GM12878 (cell line): ENCODE measurements at regions not wholly inside any gene's neighbourhood (a gene's known extent, or its start where the extent isn't known, plus 50 kb on each side); places are given as distances from the start of the nearest gene placed in this dataset.

Experiments
- ATAC-seq: fragments of 200-7000 bp; cut with Tn5 transposase; 3 replicates; pipeline ENCODE4 v1.9.1; 2020; ENCODE audit warnings: mild to moderate bottlenecking, moderate library complexity
- BruUV-seq: library from RNA; stranded (reverse); fragments of 400-500 nt; replicated peaks from 2 replicates; lab custom pipeline; 2021; lab: Mats Ljungman, UMichigan
- CTCF ChIA-PET: fragments of 300-600 bp; sonication (Branson Sonifier 250); formaldehyde crosslinking; extraction: SDS; loops from one replicate; lab custom pipeline; 2021; ENCODE audit warnings: inconsistent platforms; lab: Yijun Ruan, JAX
- POLR2A ChIA-PET: fragments of 350-600 bp; formaldehyde crosslinking; extraction: SDS; loops from one replicate; lab custom pipeline; 2021; ENCODE audit warnings: inconsistent platforms; lab: Charles Lee
- RAD21 ChIA-PET: fragments of 300-600 bp; sonication (Branson Sonifier 250); formaldehyde crosslinking; loops from one replicate; lab custom pipeline; 2023; ENCODE audit warnings: antibody characterized with exemption; ENCODE audit not compliant: unreplicated experiment; lab: Charles Lee
- SMC1A ChIA-PET: fragments of 300-600 bp; sonication (Branson Sonifier 250); formaldehyde crosslinking; loops from one replicate; lab custom pipeline; 2023; ENCODE audit not compliant: unreplicated experiment, uncharacterized antibody; lab: Charles Lee
- DNase-seq: peaks from one replicate; pipeline ENCODE4 v3.0.0-alpha.2; 2011; ENCODE audit warnings: low read depth, low spot score
- FAIRE-seq: peaks from 3 replicates; lab custom pipeline; 2011; peaks lifted over from hg19 to GRCh38; lab: Jason Lieb, UNC
- H2AFZ ChIP-seq: 2 replicates; pipeline ENCODE4 v1.6.0; 2011; ENCODE audit warnings: low read depth, low read length, control low read depth; ENCODE audit not compliant: control insufficient read depth
- H3K27ac ChIP-seq: 2 replicates; pipeline ENCODE4 v1.5.1; 2011; ENCODE audit warnings: control low read depth; ENCODE audit not compliant: control insufficient read depth, insufficient read depth
- H3K27me3 ChIP-seq, 2 experiments: replicated peaks in 1 of 2; 2 replicates each; pipeline versions ENCODE4 v1.6.0 to v1.6.1; 2011; ENCODE audit warnings: low read length in 1 of 2; ENCODE audit not compliant: control insufficient read depth in 2 of 2, insufficient read depth in 2 of 2
- H3K36me3 ChIP-seq, 2 experiments: 2 replicates each; pipeline ENCODE4 v1.5.1; 2011; ENCODE audit warnings: low read length in 1 of 2; ENCODE audit not compliant: control insufficient read depth in 2 of 2, insufficient read depth in 2 of 2
- H3K4me1 ChIP-seq: 2 replicates; pipeline ENCODE4 v1.6.1; 2011; ENCODE audit warnings: mild to moderate bottlenecking, low read length, moderate library complexity, mixed read lengths; ENCODE audit not compliant: control insufficient read depth, insufficient read depth
- H3K4me2 ChIP-seq: 2 replicates; pipeline ENCODE4 v1.6.0; 2011; ENCODE audit warnings: control low read depth; ENCODE audit not compliant: control insufficient read depth, insufficient read depth
- H3K4me3 ChIP-seq: fragments of 200-600 bp; sonication (generic); 2 replicates; pipeline ENCODE4 v1.5.1; 2016
- H3K79me2 ChIP-seq: 2 replicates; pipeline ENCODE4 v1.6.0; 2011; ENCODE audit warnings: low read length; ENCODE audit not compliant: control insufficient read depth, insufficient read depth
- H3K9ac ChIP-seq: 2 replicates; pipeline ENCODE4 v1.8.0; 2011; ENCODE audit warnings: low read length, control low read depth, mixed read lengths; ENCODE audit not compliant: control insufficient read depth, insufficient read depth
- H3K9me3 ChIP-seq: replicated peaks from 3 replicates; pipeline ENCODE4 v1.5.1; 2011; ENCODE audit warnings: mild to moderate bottlenecking, low read length; ENCODE audit not compliant: control insufficient read depth, insufficient read depth
- H4K20me1 ChIP-seq: 2 replicates; pipeline ENCODE4 v1.6.0; 2011; ENCODE audit not compliant: control insufficient read depth, insufficient read depth
- HDAC6 ChIP-seq: fragments of 200-600 bp; sonication (generic); IDR thresholded peaks from one replicate; pipeline ENCODE4 v1.8.0; 2017; ENCODE audit warnings: antibody characterized with exemption; ENCODE audit not compliant: unreplicated experiment
- JUND ChIP-seq: IDR thresholded peaks from 2 replicates; pipeline ENCODE4 v1.6.1; 2012; ENCODE audit warnings: low read depth, mild to moderate bottlenecking, low read length, improper control_type of control experiment, moderate library complexity
- LARP7 ChIP-seq: fragments of 450-650 bp; IDR thresholded peaks from 2 replicates; pipeline ENCODE4 v1.6.1; 2017; ENCODE audit warnings: mild to moderate bottlenecking
- POU2F2 ChIP-seq: IDR thresholded peaks from 3 replicates; pipeline ENCODE4 v1.6.1; 2011; ENCODE audit warnings: low read depth, mild to moderate bottlenecking, low read length, borderline replicate concordance
- SIX5 ChIP-seq: IDR thresholded peaks from 2 replicates; pipeline ENCODE4 v1.6.1; 2011; ENCODE audit warnings: mild to moderate bottlenecking, low read depth, low read length, moderate library complexity; ENCODE audit not compliant: severe bottlenecking
- ZNF274 ChIP-seq: IDR thresholded peaks from one replicate; pipeline ENCODE4 v1.8.0; 2011; ENCODE audit not compliant: insufficient read length, insufficient read depth
- whole genome bisulfite sequencing: methylation state at CpG from one replicate; pipeline ENCODE4 v1.1.6; 2016; ENCODE audit warnings: low lambda C conversion rate; ENCODE audit not compliant: insufficient replicate concordance, insufficient coverage; ENCODE audit errors: missing lambda C conversion rate; 5-methylcytosine and 5-hydroxymethylcytosine counted together
- in situ Hi-C: fragments of 300-500 bp; cut with MboI; formaldehyde crosslinking; loops from 9 replicates; pipeline ENCODE4 v1.14.3; 2018; ENCODE audit warnings: mixed read lengths
- intact Hi-C: fragments of 100-400 bp; cut with micrococcal nuclease; formaldehyde crosslinking; loops from one replicate; pipeline ENCODE4 v1.14.2; 2022; ENCODE audit not compliant: unreplicated experiment
- TF ChIP-seq, protein P1 (sequence below): IDR thresholded peaks from 2 replicates; pipeline ENCODE4 v1.6.1; 2012; ENCODE audit warnings: low read depth, low read length, improper control_type of control experiment
- TF ChIP-seq, protein P2 (sequence below): IDR thresholded peaks from 2 replicates; pipeline ENCODE4 v1.6.1; 2012; ENCODE audit warnings: improper control_type of control experiment, low read depth, low read length; ENCODE audit not compliant: insufficient replicate concordance
- TF ChIP-seq, protein P3 (sequence below): fragments of 450-650 bp; IDR thresholded peaks from 2 replicates; pipeline ENCODE4 v1.6.1; 2017; ENCODE audit warnings: mild to moderate bottlenecking, moderate library complexity

DNA sequence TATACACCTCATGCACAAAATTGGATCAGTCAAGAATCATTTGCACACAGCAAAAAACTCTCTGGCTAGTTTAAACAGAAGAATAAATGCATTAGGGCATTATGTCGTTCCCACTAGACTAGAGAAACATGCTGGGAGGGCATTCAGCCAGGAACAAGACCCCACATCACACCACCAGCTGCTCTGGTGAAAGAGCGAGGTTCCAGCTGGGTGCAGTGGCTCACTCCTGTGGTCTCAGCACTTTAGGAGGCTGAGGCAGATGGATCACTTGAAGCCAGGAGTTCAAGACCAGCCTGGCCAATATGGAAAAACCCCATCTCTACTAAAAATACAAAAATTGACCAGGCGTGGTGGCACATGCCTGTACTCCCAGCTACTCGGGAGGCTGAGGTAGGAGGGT lies 52.1 kb upstream of the BACE2 start:
- no peaks in the 10 kb centered on the region for H3K79me2 ChIP-seq
- RAD21 ChIA-PET = interaction anchor here (0.7 kb wide), 1 partner anchor 416 kb away, joined by 3 read pairs; no protein-coding TSS in a partner anchor
- SMC1A ChIA-PET = no interaction called here
- POLR2A ChIA-PET = no interaction called here
- BruUV-seq = no TSS peak
- no peaks in the 10 kb centered on the region for H3K4me1 ChIP-seq
- ATAC-seq (no peak), FAIRE-seq (no peak), DNase-seq (no peak)
- H3K4me3 ChIP-seq = no peak overlapping the region
- H3K27ac ChIP-seq = no peak overlapping the region
- intact Hi-C loops (no loop called here), in situ Hi-C loops (no loop called here)
- CTCF ChIA-PET = no interaction called here
- no peaks in the 10 kb centered on the region for H3K36me3 ChIP-seq
- TF ChIP-seq POU2F2 (no peak), SIX5 (no peak), JUND (no peak), HDAC6 (no peak), LARP7 (no peak), ZNF274 (no peak)
- TF ChIP-seq, protein P1, sequence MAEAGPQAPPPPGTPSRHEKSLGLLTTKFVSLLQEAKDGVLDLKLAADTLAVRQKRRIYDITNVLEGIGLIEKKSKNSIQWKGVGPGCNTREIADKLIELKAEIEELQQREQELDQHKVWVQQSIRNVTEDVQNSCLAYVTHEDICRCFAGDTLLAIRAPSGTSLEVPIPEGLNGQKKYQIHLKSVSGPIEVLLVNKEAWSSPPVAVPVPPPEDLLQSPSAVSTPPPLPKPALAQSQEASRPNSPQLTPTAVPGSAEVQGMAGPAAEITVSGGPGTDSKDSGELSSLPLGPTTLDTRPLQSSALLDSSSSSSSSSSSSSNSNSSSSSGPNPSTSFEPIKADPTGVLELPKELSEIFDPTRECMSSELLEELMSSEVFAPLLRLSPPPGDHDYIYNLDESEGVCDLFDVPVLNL = no peak
- TF ChIP-seq, protein P2, sequence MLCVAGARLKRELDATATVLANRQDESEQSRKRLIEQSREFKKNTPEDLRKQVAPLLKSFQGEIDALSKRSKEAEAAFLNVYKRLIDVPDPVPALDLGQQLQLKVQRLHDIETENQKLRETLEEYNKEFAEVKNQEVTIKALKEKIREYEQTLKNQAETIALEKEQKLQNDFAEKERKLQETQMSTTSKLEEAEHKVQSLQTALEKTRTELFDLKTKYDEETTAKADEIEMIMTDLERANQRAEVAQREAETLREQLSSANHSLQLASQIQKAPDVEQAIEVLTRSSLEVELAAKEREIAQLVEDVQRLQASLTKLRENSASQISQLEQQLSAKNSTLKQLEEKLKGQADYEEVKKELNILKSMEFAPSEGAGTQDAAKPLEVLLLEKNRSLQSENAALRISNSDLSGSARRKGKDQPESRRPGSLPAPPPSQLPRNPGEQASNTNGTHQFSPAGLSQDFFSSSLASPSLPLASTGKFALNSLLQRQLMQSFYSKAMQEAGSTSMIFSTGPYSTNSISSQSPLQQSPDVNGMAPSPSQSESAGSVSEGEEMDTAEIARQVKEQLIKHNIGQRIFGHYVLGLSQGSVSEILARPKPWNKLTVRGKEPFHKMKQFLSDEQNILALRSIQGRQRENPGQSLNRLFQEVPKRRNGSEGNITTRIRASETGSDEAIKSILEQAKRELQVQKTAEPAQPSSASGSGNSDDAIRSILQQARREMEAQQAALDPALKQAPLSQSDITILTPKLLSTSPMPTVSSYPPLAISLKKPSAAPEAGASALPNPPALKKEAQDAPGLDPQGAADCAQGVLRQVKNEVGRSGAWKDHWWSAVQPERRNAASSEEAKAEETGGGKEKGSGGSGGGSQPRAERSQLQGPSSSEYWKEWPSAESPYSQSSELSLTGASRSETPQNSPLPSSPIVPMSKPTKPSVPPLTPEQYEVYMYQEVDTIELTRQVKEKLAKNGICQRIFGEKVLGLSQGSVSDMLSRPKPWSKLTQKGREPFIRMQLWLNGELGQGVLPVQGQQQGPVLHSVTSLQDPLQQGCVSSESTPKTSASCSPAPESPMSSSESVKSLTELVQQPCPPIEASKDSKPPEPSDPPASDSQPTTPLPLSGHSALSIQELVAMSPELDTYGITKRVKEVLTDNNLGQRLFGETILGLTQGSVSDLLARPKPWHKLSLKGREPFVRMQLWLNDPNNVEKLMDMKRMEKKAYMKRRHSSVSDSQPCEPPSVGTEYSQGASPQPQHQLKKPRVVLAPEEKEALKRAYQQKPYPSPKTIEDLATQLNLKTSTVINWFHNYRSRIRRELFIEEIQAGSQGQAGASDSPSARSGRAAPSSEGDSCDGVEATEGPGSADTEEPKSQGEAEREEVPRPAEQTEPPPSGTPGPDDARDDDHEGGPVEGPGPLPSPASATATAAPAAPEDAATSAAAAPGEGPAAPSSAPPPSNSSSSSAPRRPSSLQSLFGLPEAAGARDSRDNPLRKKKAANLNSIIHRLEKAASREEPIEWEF = no peak
- TF ChIP-seq, protein P3, sequence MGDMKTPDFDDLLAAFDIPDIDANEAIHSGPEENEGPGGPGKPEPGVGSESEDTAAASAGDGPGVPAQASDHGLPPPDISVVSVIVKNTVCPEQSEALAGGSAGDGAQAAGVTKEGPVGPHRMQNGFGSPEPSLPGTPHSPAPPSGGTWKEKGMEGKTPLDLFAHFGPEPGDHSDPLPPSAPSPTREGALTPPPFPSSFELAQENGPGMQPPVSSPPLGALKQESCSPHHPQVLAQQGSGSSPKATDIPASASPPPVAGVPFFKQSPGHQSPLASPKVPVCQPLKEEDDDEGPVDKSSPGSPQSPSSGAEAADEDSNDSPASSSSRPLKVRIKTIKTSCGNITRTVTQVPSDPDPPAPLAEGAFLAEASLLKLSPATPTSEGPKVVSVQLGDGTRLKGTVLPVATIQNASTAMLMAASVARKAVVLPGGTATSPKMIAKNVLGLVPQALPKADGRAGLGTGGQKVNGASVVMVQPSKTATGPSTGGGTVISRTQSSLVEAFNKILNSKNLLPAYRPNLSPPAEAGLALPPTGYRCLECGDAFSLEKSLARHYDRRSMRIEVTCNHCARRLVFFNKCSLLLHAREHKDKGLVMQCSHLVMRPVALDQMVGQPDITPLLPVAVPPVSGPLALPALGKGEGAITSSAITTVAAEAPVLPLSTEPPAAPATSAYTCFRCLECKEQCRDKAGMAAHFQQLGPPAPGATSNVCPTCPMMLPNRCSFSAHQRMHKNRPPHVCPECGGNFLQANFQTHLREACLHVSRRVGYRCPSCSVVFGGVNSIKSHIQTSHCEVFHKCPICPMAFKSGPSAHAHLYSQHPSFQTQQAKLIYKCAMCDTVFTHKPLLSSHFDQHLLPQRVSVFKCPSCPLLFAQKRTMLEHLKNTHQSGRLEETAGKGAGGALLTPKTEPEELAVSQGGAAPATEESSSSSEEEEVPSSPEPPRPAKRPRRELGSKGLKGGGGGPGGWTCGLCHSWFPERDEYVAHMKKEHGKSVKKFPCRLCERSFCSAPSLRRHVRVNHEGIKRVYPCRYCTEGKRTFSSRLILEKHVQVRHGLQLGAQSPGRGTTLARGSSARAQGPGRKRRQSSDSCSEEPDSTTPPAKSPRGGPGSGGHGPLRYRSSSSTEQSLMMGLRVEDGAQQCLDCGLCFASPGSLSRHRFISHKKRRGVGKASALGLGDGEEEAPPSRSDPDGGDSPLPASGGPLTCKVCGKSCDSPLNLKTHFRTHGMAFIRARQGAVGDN = no peak
- H3K9me3 ChIP-seq = no peaks in the 10 kb centered on the region; the same call in 2 of the 3 replicates
- no peaks in the 10 kb centered on the region for H3K27me3 ChIP-seq
- no peak overlapping the region for H3K4me2 ChIP-seq
- no peak overlapping the region for H2AFZ ChIP-seq
- WGBS = 3% methylated on average over 4 of the region's 4 CpGs
- H4K20me1 ChIP-seq = no peaks in the 10 kb centered on the region
- no peak overlapping the region for H3K9ac ChIP-seq
